A673 (cell line): ENCODE measurements at regions not wholly inside any gene's neighbourhood (a gene's known extent, or its start where the extent isn't known, plus 50 kb on each side); places are given as distances from the start of the nearest gene placed in this dataset.

Experiments used
- EZH2 ChIP-seq: fragments of 200-600 bp; sonication (generic); IDR thresholded peaks from 2 replicates; pipeline ENCODE4 v1.6.1; 2017; ENCODE audit warnings: borderline replicate concordance, low read depth, mild to moderate bottlenecking, mixed read lengths, antibody characterized with exemption, low read length; ENCODE audit not compliant: poor library complexity, severe bottlenecking
- TF ChIP-seq, protein P1 (sequence below): fragments of 300-800, 200-600 bp; sonication (generic); conservative IDR thresholded peaks from 2 replicates; pipeline ENCODE4 v1.5.1; 2017; ENCODE audit warnings: low read depth, mild to moderate bottlenecking, antibody characterized with exemption, low read length, moderate library complexity, mixed read lengths

DNA sequence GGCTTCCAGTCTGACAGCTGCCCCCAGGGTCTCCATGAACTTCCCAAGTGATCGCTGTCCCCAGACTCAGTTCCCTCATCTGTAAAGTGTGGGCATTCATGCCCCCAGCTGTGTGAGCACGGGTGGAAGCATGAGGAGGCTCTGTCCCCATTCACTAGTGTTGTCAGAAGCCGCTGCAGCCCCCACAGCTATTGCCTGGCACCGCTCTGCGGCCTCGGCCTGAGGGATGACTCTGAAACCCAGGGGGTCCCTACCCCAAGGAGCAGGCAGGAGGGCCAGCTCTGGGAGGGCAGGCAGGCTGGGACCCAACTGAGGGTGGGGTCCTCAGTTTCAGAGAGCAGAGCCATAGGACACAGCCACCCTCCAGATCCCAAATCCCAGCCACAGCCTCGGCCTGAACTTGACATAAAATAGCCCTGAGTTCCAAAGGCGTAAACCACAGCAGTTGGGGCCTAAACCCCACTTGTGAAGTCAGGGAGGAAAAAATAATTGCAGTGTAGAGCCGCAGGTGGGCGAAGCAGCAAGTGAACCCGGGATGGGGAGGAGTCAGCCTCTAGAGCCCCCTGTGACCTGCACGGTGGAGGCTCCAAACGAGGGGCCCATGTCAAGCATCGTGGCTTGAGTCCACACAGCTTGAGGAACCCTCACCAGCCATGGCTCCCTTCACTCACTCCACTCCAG lies 66.0 kb upstream of the ADAMTS2 start:
- TF ChIP-seq EZH2 = no peak
- TF ChIP-seq, protein P1, sequence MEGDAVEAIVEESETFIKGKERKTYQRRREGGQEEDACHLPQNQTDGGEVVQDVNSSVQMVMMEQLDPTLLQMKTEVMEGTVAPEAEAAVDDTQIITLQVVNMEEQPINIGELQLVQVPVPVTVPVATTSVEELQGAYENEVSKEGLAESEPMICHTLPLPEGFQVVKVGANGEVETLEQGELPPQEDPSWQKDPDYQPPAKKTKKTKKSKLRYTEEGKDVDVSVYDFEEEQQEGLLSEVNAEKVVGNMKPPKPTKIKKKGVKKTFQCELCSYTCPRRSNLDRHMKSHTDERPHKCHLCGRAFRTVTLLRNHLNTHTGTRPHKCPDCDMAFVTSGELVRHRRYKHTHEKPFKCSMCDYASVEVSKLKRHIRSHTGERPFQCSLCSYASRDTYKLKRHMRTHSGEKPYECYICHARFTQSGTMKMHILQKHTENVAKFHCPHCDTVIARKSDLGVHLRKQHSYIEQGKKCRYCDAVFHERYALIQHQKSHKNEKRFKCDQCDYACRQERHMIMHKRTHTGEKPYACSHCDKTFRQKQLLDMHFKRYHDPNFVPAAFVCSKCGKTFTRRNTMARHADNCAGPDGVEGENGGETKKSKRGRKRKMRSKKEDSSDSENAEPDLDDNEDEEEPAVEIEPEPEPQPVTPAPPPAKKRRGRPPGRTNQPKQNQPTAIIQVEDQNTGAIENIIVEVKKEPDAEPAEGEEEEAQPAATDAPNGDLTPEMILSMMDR = no peak
